ENCODE measurements at regions not wholly inside any gene's neighbourhood (a gene's known extent, or its start where the extent isn't known, plus 50 kb on each side); places are given as distances from the start of the nearest gene placed in this dataset.

GRCh38 chr4:150005537-150005936 lies 72.7 kb upstream of the DCLK2 start:
- Histone ChIP-seq H3K4me3 (no peak overlapping the region), H3K36me3 (no peaks in the 10 kb centered on the region), H3K9me3 (no peaks in the 10 kb centered on the region), H3K27ac (no peak overlapping the region), H3K27me3 (no peaks in the 10 kb centered on the region), H3K4me1 (peaks cover 11% of the 10 kb centered on the region)
- intact Hi-C loops (cut with DNase I) = loop anchor here (10.0 kb wide), 1 partner anchor 239 kb away; no protein-coding TSS in a partner anchor
- no peak for TF ChIP-seq POLR2A (IDR thresholded peaks at IDR 0.05)
- TF ChIP-seq CTCF (IDR thresholded peaks at IDR 0.05) = no peak
- TF ChIP-seq POLR2AphosphoS5 (IDR thresholded peaks at IDR 0.05; ENCODE audit: insufficient read depth in 1 of 2, low read depth in 1 of 2) = no peak
- DNase-seq (ENCODE audit: extremely low spot score in 2 of 2) = no peak

- intact Hi-C loops (cut with DNase I) = loop anchor here (10.0 kb wide), 1 partner anchor 239 kb away; no protein-coding TSS in a partner anchor
These were observed 72.0 kb upstream of the DCLK2 start for GRCh38 chr4:150006197-150006596.

GRCh38 chr4:150007512-150007911 lies 70.7 kb upstream of the DCLK2 start:
- peaks cover 11% of the 10 kb centered on the region for H3K4me1 ChIP-seq
- no peaks in the 10 kb centered on the region for H3K36me3 ChIP-seq
- TF ChIP-seq POLR2AphosphoS5 (IDR thresholded peaks at IDR 0.05; ENCODE audit: insufficient read depth in 1 of 2, low read depth in 1 of 2) (no peak), CTCF (IDR thresholded peaks at IDR 0.05) (no peak)
- no peak overlapping the region for H3K4me3 ChIP-seq
- H3K27ac ChIP-seq = no peak overlapping the region
- no peaks in the 10 kb centered on the region for H3K27me3 ChIP-seq
- intact Hi-C loops (cut with DNase I) = loop anchor here (10.0 kb wide), 1 partner anchor 237 kb away; no protein-coding TSS in a partner anchor
- H3K9me3 ChIP-seq = no peaks in the 10 kb centered on the region
- DNase-seq (ENCODE audit: extremely low spot score in 2 of 2) = no peak

More at GRCh38 chr4:150006197-150006596, 72.0 kb upstream of the DCLK2 start:
- no peak overlapping the region for H3K27ac ChIP-seq
- H3K36me3 ChIP-seq = no peaks in the 10 kb centered on the region
- H3K4me3 ChIP-seq = no peak overlapping the region
- no peak for TF ChIP-seq CTCF (IDR thresholded peaks at IDR 0.05)
- no peak for TF ChIP-seq POLR2AphosphoS5 (IDR thresholded peaks at IDR 0.05; ENCODE audit: insufficient read depth in 1 of 2, low read depth in 1 of 2)
- no peak for TF ChIP-seq POLR2A (IDR thresholded peaks at IDR 0.05)
- DNase-seq (ENCODE audit: extremely low spot score in 2 of 2) = no peak
- H3K27me3 ChIP-seq = no peaks in the 10 kb centered on the region
- H3K4me1 ChIP-seq = peaks cover 11% of the 10 kb centered on the region
- H3K9me3 ChIP-seq = no peaks in the 10 kb centered on the region

GRCh38 chr4:150008546-150008945 lies 69.7 kb upstream of the DCLK2 start:
- intact Hi-C loops (cut with DNase I) = loop anchor here (10.0 kb wide), 1 partner anchor 236 kb away; no protein-coding TSS in a partner anchor
- H3K4me1 ChIP-seq = peaks cover 11% of the 10 kb centered on the region
- no peak overlapping the region for H3K4me3 ChIP-seq
- no peaks in the 10 kb centered on the region for H3K9me3 ChIP-seq
- no peaks in the 10 kb centered on the region for H3K36me3 ChIP-seq
- no peak for DNase-seq (ENCODE audit: extremely low spot score in 2 of 2)
- H3K27ac ChIP-seq = no peak overlapping the region
- no peaks in the 10 kb centered on the region for H3K27me3 ChIP-seq
- TF ChIP-seq POLR2AphosphoS5 (IDR thresholded peaks at IDR 0.05; ENCODE audit: insufficient read depth in 1 of 2, low read depth in 1 of 2) (no peak), CTCF (IDR thresholded peaks at IDR 0.05) (no peak), POLR2A (IDR thresholded peaks at IDR 0.05) (no peak)

- no peaks in the 10 kb centered on the region for H3K36me3 ChIP-seq
- H3K9me3 ChIP-seq = no peaks in the 10 kb centered on the region
- no peaks in the 10 kb centered on the region for H3K27me3 ChIP-seq
- no peak for DNase-seq (ENCODE audit: extremely low spot score in 2 of 2)
- peaks cover 11% of the 10 kb centered on the region for H3K4me1 ChIP-seq
- no peak overlapping the region for H3K4me3 ChIP-seq
- intact Hi-C loops (cut with DNase I) = loop anchor here (10.0 kb wide), 1 partner anchor 235 kb away; no protein-coding TSS in a partner anchor
- no peak for TF ChIP-seq CTCF (IDR thresholded peaks at IDR 0.05)
- no peak for TF ChIP-seq POLR2A (IDR thresholded peaks at IDR 0.05)
- no peak for TF ChIP-seq POLR2AphosphoS5 (IDR thresholded peaks at IDR 0.05; ENCODE audit: insufficient read depth in 1 of 2, low read depth in 1 of 2)
- no peak overlapping the region for H3K27ac ChIP-seq
These were observed 68.7 kb upstream of the DCLK2 start for GRCh38 chr4:150009533-150009932.
